Vagina (tissue), 2 donors: ENCODE measurements at regions not wholly inside any gene's neighbourhood (a gene's known extent, or its start where the extent isn't known, plus 50 kb on each side); places are given as distances from the start of the nearest gene placed in this dataset.

Source experiments
- DNase-seq, 2 donors: peaks; one replicate each; pipeline ENCODE4 v3.0.0-alpha.2; 2017; ENCODE audit errors: extremely low spot score in 2 of 2
- H3K27ac ChIP-seq: fragments of 200-600 bp; sonication (generic); one replicate; pipeline ENCODE4 v1.5.1; 2019
- H3K27me3 ChIP-seq: fragments of 200-600 bp; sonication (generic); one replicate; pipeline ENCODE4 v1.5.1; 2019
- H3K36me3 ChIP-seq, 2 donors: fragments of 200-600 bp; sonication (generic); one replicate each; pipeline ENCODE4 v1.5.1; 2017 to 2019
- H3K4me1 ChIP-seq: fragments of 200-600 bp; sonication (generic); one replicate; pipeline ENCODE4 v1.5.1; 2019
- H3K4me3 ChIP-seq, 2 donors: fragments of 200-600 bp; sonication (generic); 1 replicate in 1 of 2; 2 replicates in 1 of 2; pipeline ENCODE4 v1.5.1; 2016 to 2019
- H3K9me3 ChIP-seq: fragments of 200-600 bp; sonication (generic); one replicate; pipeline ENCODE4 v1.5.1; 2019
- POLR2A ChIP-seq, 2 donors: fragments of 450-650 bp; IDR thresholded peaks; one replicate each; pipeline ENCODE4 v1.6.1; 2017; ENCODE audit warnings: antibody characterized with exemption in 2 of 2, mild to moderate bottlenecking in 2 of 2, moderate library complexity in 2 of 2
- POLR2AphosphoS5 ChIP-seq, 2 donors: sonication (generic); formaldehyde crosslinking; IDR thresholded peaks; one replicate each; pipeline ENCODE4 v1.9.0; 2017; ENCODE audit warnings: antibody characterized with exemption in 2 of 2, mild to moderate bottlenecking in 2 of 2, low read depth in 1 of 2; ENCODE audit not compliant: insufficient read depth in 1 of 2
- intact Hi-C: fragments of 100-400 bp; cut with DNase I; formaldehyde crosslinking; loops from one replicate; pipeline ENCODE4 v1.15.1; 2023
- TF ChIP-seq, protein P1 (sequence below), 3 experiments: fragments of 450-650 bp in 2 of 3; fragments of 200-600 bp in 1 of 3; sonication (generic) in 1 of 3; IDR thresholded peaks; one replicate each; pipeline ENCODE4 v1.5.1; 2017 to 2019; ENCODE audit warnings: antibody characterized with exemption in 3 of 3, mild to moderate bottlenecking in 2 of 3, moderate library complexity in 2 of 3

DNA sequence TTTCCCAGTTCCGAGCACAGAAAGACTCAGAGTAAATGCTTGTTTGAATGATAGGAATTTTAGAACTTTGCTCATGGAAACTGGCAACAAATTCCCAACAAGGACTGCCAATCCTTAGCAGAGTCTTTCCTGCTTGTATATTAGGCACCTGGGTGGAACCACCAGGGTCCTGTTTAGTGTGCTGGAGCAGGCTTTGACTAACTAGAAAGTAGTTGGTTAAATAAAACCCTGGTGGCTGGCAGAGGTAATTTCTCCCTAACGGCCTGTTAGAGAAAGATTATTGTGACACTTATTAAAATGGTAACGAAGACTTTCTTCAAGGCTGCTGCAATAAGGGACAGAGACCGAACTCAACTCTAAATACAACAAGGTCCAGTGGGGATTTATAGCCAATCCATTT is 103.6 kb upstream of the TEX13D start:
- no peak for DNase-seq
- Histone ChIP-seq H3K9me3 (no peaks in the 10 kb centered on the region), H3K36me3 (no peaks in the 10 kb centered on the region), H3K27me3 (no peaks in the 10 kb centered on the region), H3K4me1 (no peaks in the 10 kb centered on the region), H3K27ac (no peak overlapping the region), H3K4me3 (no peak overlapping the region)
- intact Hi-C loops: no loop called here
- TF ChIP-seq, protein P1, sequence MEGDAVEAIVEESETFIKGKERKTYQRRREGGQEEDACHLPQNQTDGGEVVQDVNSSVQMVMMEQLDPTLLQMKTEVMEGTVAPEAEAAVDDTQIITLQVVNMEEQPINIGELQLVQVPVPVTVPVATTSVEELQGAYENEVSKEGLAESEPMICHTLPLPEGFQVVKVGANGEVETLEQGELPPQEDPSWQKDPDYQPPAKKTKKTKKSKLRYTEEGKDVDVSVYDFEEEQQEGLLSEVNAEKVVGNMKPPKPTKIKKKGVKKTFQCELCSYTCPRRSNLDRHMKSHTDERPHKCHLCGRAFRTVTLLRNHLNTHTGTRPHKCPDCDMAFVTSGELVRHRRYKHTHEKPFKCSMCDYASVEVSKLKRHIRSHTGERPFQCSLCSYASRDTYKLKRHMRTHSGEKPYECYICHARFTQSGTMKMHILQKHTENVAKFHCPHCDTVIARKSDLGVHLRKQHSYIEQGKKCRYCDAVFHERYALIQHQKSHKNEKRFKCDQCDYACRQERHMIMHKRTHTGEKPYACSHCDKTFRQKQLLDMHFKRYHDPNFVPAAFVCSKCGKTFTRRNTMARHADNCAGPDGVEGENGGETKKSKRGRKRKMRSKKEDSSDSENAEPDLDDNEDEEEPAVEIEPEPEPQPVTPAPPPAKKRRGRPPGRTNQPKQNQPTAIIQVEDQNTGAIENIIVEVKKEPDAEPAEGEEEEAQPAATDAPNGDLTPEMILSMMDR (IDR thresholded peaks at IDR 0.05): no peak
- TF ChIP-seq POLR2AphosphoS5 (IDR thresholded peaks at IDR 0.05; ENCODE audit: insufficient read depth in 1 of 2, low read depth in 1 of 2) (no peak), POLR2A (IDR thresholded peaks at IDR 0.05) (no peak)

- H3K4me1 ChIP-seq: no peaks in the 10 kb centered on the region
- H3K27me3 ChIP-seq: no peaks in the 10 kb centered on the region
- intact Hi-C loops: no loop called here
- no peak for DNase-seq
- no peaks in the 10 kb centered on the region for H3K9me3 ChIP-seq
- H3K27ac ChIP-seq: no peak overlapping the region
- TF ChIP-seq POLR2AphosphoS5 (IDR thresholded peaks at IDR 0.05; ENCODE audit: insufficient read depth in 1 of 2, low read depth in 1 of 2) (no peak), POLR2A (IDR thresholded peaks at IDR 0.05) (no peak)
- TF ChIP-seq, protein P1 (IDR thresholded peaks at IDR 0.05): no peak
- no peak overlapping the region for H3K4me3 ChIP-seq
- no peaks in the 10 kb centered on the region for H3K36me3 ChIP-seq
These were observed 103.1 kb upstream of the TEX13D start for GRCh38 chrX:124229374-124229773.

DNA sequence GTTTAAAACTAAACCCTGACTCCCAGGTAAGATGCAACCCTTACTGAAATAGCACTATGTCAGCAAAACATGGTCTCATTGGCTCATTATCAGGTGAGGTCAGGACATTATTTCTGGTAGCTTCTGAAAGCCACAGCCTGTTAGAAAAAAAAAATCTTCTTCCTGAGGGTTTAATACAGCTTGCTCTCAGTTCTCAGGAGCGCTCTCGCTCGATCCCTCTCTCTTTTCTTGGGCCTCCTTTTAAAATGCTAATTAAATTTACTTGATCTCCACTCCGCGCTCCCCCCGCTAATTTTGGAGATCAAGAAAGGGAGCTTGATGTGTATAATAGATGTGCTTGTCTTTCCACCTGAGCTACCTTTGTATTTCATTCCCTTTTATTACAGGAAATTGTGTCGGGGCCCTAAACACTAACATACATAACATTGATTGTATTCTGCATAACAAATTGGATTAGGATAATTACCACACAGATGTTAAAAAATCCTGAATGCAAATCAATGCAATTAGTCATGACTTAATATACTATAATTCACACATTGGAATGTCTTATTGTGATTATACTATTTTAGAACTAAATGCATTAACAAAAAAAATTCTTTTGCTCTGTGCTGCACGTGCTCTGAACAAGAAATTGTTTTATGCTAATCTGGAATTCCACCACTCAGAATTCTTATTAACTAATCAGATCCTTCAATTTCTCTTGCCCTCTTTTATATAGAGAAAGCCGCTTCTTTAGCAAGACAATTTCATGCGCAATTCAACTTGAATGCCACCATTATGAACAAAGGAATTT is 101.6 kb upstream of the TEX13D start:
- intact Hi-C loops: no loop called here
- TF ChIP-seq POLR2A (IDR thresholded peaks at IDR 0.05): no peak
- TF ChIP-seq, protein P1 (IDR thresholded peaks at IDR 0.05): no peak
- no peak for TF ChIP-seq POLR2AphosphoS5 (IDR thresholded peaks at IDR 0.05; ENCODE audit: insufficient read depth in 1 of 2, low read depth in 1 of 2)
- Histone ChIP-seq H3K9me3 (no peaks in the 10 kb centered on the region), H3K4me1 (no peaks in the 10 kb centered on the region), H3K27me3 (no peaks in the 10 kb centered on the region), H3K4me3 (no peak overlapping the region), H3K36me3 (no peaks in the 10 kb centered on the region), H3K27ac (no peak overlapping the region)
- DNase-seq: no peak

- H3K27ac ChIP-seq: no peak overlapping the region
- H3K9me3 ChIP-seq: no peaks in the 10 kb centered on the region
- intact Hi-C loops: no loop called here
- no peak for DNase-seq
- no peaks in the 10 kb centered on the region for H3K27me3 ChIP-seq
- TF ChIP-seq, protein P1 (IDR thresholded peaks at IDR 0.05): no peak
- no peaks in the 10 kb centered on the region for H3K4me1 ChIP-seq
- no peaks in the 10 kb centered on the region for H3K36me3 ChIP-seq
- H3K4me3 ChIP-seq: no peak overlapping the region
These were observed 101.1 kb upstream of the TEX13D start for GRCh38 chrX:124231451-124231759.

GRCh38 chrX:124232523-124233201 is 99.8 kb upstream of the TEX13D start:
- no peak for DNase-seq
- no peaks in the 10 kb centered on the region for H3K9me3 ChIP-seq
- TF ChIP-seq, protein P1 (IDR thresholded peaks at IDR 0.05): no peak
- no peak for TF ChIP-seq POLR2AphosphoS5 (IDR thresholded peaks at IDR 0.05; ENCODE audit: insufficient read depth in 1 of 2, low read depth in 1 of 2)
- TF ChIP-seq POLR2A (IDR thresholded peaks at IDR 0.05): no peak
- no peaks in the 10 kb centered on the region for H3K36me3 ChIP-seq
- intact Hi-C loops: no loop called here
- no peaks in the 10 kb centered on the region for H3K4me1 ChIP-seq
- no peaks in the 10 kb centered on the region for H3K27me3 ChIP-seq
- no peak overlapping the region for H3K27ac ChIP-seq
- H3K4me3 ChIP-seq: no peak overlapping the region
